A549 (cell line): ENCODE measurements at regions not wholly inside any gene's neighbourhood (a gene's known extent, or its start where the extent isn't known, plus 50 kb on each side); places are given as distances from the start of the nearest gene placed in this dataset.

Experiments
- ATAC-seq, 2 experiments: fragments of 200-7000 bp in 1 of 2; fragments of >200 bp in 1 of 2; cut with Nextera tagmentation in 1 of 2; cut with Tn5 transposase in 1 of 2; 3 replicates each; pipeline versions ENCODE4 v1.8.0 to v1.9.1; 2018 to 2020; ENCODE audit warnings: mild to moderate bottlenecking in 1 of 2, moderate library complexity in 1 of 2
- CTCF ChIA-PET: fragments of 300-600 bp; sonication (Branson Sonifier 250); formaldehyde crosslinking; extraction: SDS; loops from one replicate; lab custom pipeline; 2021; ENCODE audit warnings: antibody characterized with exemption, inconsistent platforms; lab: Yijun Ruan, JAX
- POLR2A ChIA-PET: fragments of 350-600 bp; formaldehyde crosslinking; extraction: SDS; loops from one replicate; lab custom pipeline; 2021; ENCODE audit warnings: antibody characterized with exemption, inconsistent platforms; lab: Yijun Ruan, JAX
- DNase-seq, 2 experiments: peaks; one replicate each; pipeline versions ENCODE4 v3.0.0 to v3.0.0-alpha.2; 2011 to 2016; ENCODE audit warnings: low read depth in 1 of 2, low spot score in 1 of 2
- FAIRE-seq: peaks from 2 replicates; lab custom pipeline; 2011; peaks lifted over from hg19 to GRCh38; lab: Jason Lieb, UNC
- H3K27ac ChIP-seq, 2 experiments: fragments of >200 bp; sonication (Bioruptor Twin); formaldehyde crosslinking; 3 replicates each; pipeline ENCODE4 v1.5.1; 2016 to 2017
- H3K4me1 ChIP-seq: fragments of >200 bp; sonication (Bioruptor Twin); formaldehyde crosslinking; 3 replicates; pipeline ENCODE4 v1.6.1; 2016
- H3K4me2 ChIP-seq: fragments of >200 bp; sonication (Bioruptor Twin); formaldehyde crosslinking; 3 replicates; pipeline ENCODE4 v1.6.1; 2016
- H3K4me3 ChIP-seq: fragments of >200 bp; sonication (Bioruptor Twin); formaldehyde crosslinking; 3 replicates; pipeline ENCODE4 v1.5.1; 2016
- H3K9me3 ChIP-seq: fragments of >200 bp; sonication (Bioruptor Twin); formaldehyde crosslinking; 3 replicates; pipeline ENCODE4 v1.6.1; 2016
- BHLHE40 ChIP-seq: IDR thresholded peaks from 2 replicates; pipeline ENCODE4 v1.6.1; 2012; ENCODE audit warnings: low read depth, low read length, inconsistent platforms
- CBX2 ChIP-seq: fragments of 200-600 bp; sonication (generic); IDR thresholded peaks from 2 replicates; pipeline ENCODE4 v1.6.1; 2016; ENCODE audit warnings: low read depth, mild to moderate bottlenecking, borderline replicate concordance
- ESRRA ChIP-seq: fragments of 150-350 bp; IDR thresholded peaks from 2 replicates; pipeline ENCODE4 v1.6.1; 2014; ENCODE audit warnings: mild to moderate bottlenecking, low read length, borderline replicate concordance
- FOSL2 ChIP-seq, 2 experiments: fragments of 450-650 bp in 1 of 2; fragments of >200 bp in 1 of 2; sonication (Bioruptor Twin) in 1 of 2; formaldehyde crosslinking; IDR thresholded peaks; 2 replicates each; pipeline versions ENCODE4 v1.5.0 to v1.6.1; 2016 to 2020; ENCODE audit warnings: mild to moderate bottlenecking in 1 of 2, moderate library complexity in 1 of 2
- FOXS1 ChIP-seq: fragments of 250-450 bp; sonication (Bioruptor Pico); IDR thresholded peaks from 2 replicates; pipeline ENCODE4 v1.5.0; 2020; ENCODE audit warnings: mild to moderate bottlenecking, moderate library complexity
- GATA3 ChIP-seq: IDR thresholded peaks from 2 replicates; pipeline ENCODE4 v1.6.1; 2012; ENCODE audit warnings: borderline replicate concordance
- HDAC2 ChIP-seq: fragments of 200-600 bp; sonication (generic); IDR thresholded peaks from 2 replicates; pipeline ENCODE4 v1.6.1; 2016
- HEYL ChIP-seq: fragments of 250-450 bp; sonication (Bioruptor Pico); IDR thresholded peaks from 2 replicates; pipeline ENCODE4 v1.8.0; 2021; ENCODE audit warnings: mild to moderate bottlenecking, moderate library complexity
- HOXB5 ChIP-seq: fragments of 250-450 bp; sonication (Bioruptor Pico); IDR thresholded peaks from 2 replicates; pipeline ENCODE4 v1.5.0; 2020; ENCODE audit warnings: mild to moderate bottlenecking, moderate library complexity
- JUN ChIP-seq, 2 experiments: fragments of >200 bp; sonication (Bioruptor Twin); formaldehyde crosslinking; IDR thresholded peaks; 2 replicates in 1 of 2; 3 replicates in 1 of 2; pipeline ENCODE4 v1.6.1; 2016 to 2017
- JUNB ChIP-seq: fragments of >200 bp; sonication (Bioruptor Twin); formaldehyde crosslinking; IDR thresholded peaks from 2 replicates; pipeline ENCODE4 v1.6.1; 2016
- MAFK ChIP-seq: fragments of 450-650 bp; IDR thresholded peaks from 2 replicates; pipeline ENCODE4 v1.6.1; 2014; ENCODE audit not compliant: partially characterized antibody
- MAZ ChIP-seq: fragments of 150-350 bp; IDR thresholded peaks from 2 replicates; pipeline ENCODE4 v1.6.1; 2014; ENCODE audit warnings: antibody characterized with exemption, low read depth, low read length, borderline replicate concordance
- MYC ChIP-seq: IDR thresholded peaks from 2 replicates; pipeline ENCODE4 v1.6.1; 2012; ENCODE audit warnings: mild to moderate bottlenecking, inconsistent platforms, low read length, improper control_type of control experiment, borderline replicate concordance
- NPAS2 ChIP-seq: fragments of 250-450 bp; sonication (Bioruptor Pico); IDR thresholded peaks from 2 replicates; pipeline ENCODE4 v1.8.0; 2022; ENCODE audit warnings: mild to moderate bottlenecking, moderate library complexity, borderline replicate concordance
- PHF8 ChIP-seq: fragments of 200-600 bp; sonication (generic); IDR thresholded peaks from 2 replicates; pipeline ENCODE4 v1.6.1; 2016; ENCODE audit warnings: low read depth, mild to moderate bottlenecking, antibody characterized with exemption, moderate library complexity, borderline replicate concordance
- POLR2A ChIP-seq: IDR thresholded peaks from 2 replicates; pipeline ENCODE4 v1.6.1; 2012; ENCODE audit warnings: mild to moderate bottlenecking, low read length
- RNF2 ChIP-seq: fragments of 200-600 bp; sonication (generic); IDR thresholded peaks from 2 replicates; pipeline ENCODE4 v1.6.1; 2016; ENCODE audit warnings: low read depth, mild to moderate bottlenecking, antibody characterized with exemption, moderate library complexity, borderline replicate concordance
- SMC3 ChIP-seq: fragments of >200 bp; sonication (Bioruptor Twin); formaldehyde crosslinking; IDR thresholded peaks from 3 replicates; pipeline ENCODE4 v1.6.1; 2018; ENCODE audit warnings: inconsistent platforms
- SREBF2 ChIP-seq: fragments of 450-650 bp; IDR thresholded peaks from 2 replicates; pipeline ENCODE4 v1.6.1; 2014; ENCODE audit warnings: mild to moderate bottlenecking, moderate library complexity
- ZFP36 ChIP-seq: fragments of 450-650 bp; IDR thresholded peaks from 2 replicates; pipeline ENCODE4 v1.6.1; 2014; ENCODE audit warnings: borderline replicate concordance; ENCODE audit not compliant: partially characterized antibody
- WGBS: methylation state at CpG from one replicate; pipeline ENCODE4 v1.1.6; 2017; ENCODE audit errors: missing lambda C conversion rate; 5-methylcytosine and 5-hydroxymethylcytosine counted together
- TF ChIP-seq, protein P1 (sequence below): fragments of 150-350 bp; IDR thresholded peaks from 2 replicates; pipeline ENCODE4 v1.6.1; 2014; ENCODE audit warnings: low read depth, mild to moderate bottlenecking, low read length
- TF ChIP-seq, protein P2 (sequence below): fragments of >200 bp; sonication (Bioruptor Twin); formaldehyde crosslinking; IDR thresholded peaks from 3 replicates; pipeline ENCODE4 v1.6.1; 2016
- TF ChIP-seq, protein P3 (sequence below): fragments of 450-650 bp; IDR thresholded peaks from 2 replicates; pipeline ENCODE4 v1.6.1; 2014; ENCODE audit warnings: antibody characterized with exemption
- TF ChIP-seq, protein P4 (sequence below): fragments of 250-450 bp; sonication (Bioruptor Pico); IDR thresholded peaks from 2 replicates; pipeline ENCODE4 v1.5.0; 2020; ENCODE audit warnings: low read depth, mild to moderate bottlenecking, moderate library complexity
- TF ChIP-seq, protein P5 (sequence below): fragments of >200 bp; sonication (Bioruptor Twin); formaldehyde crosslinking; IDR thresholded peaks from 3 replicates; pipeline ENCODE4 v1.5.1; 2016
- TF ChIP-seq, protein P6 (sequence below): IDR thresholded peaks from 2 replicates; pipeline ENCODE4 v1.6.1; 2012; ENCODE audit warnings: low read depth, borderline replicate concordance

DNA sequence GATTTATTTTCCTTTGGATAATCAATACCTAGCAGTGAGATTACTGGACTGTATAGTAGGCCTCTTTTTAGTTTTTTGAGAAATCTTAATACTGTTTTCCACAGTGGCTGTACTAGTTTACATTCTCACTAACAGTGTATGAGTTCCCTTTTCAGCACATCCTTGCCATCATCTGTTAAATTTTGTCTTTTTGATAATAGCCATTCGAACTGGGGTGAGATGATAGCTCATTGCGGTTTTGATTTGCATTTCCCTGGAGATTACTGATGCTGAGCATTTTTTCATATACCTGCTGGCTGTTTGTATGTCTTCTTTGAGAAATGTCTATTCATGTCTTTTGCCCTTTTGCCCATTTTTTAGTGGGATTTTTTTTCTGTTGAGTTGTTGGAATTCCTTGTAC is 210.8 kb downstream of the CGGBP1 start:
- WGBS = 70% methylated on average over 2 of the region's 2 CpGs
- 0 out of 3 replicates have a peak, but pooled peaks cover 2% of the 10 kb centered on the region for H3K9me3 ChIP-seq
- POLR2A ChIA-PET = no interaction called here
- no peak overlapping the region for H3K27ac ChIP-seq
- CTCF ChIA-PET = no interaction called here
- no peaks in the 10 kb centered on the region for H3K4me1 ChIP-seq
- no peak for ATAC-seq
- DNase-seq = no peak
- FAIRE-seq = no peak
- H3K4me3 ChIP-seq = no peak overlapping the region
- no peak overlapping the region for H3K4me2 ChIP-seq
- TF ChIP-seq FOSL2 (IDR thresholded peaks at IDR 0.05) (no peak), FOSL2 (CRISPR knock-in tag; IDR thresholded peaks at IDR 0.05) (no peak), HEYL (CRISPR knock-in tag) (no peak), RNF2 (no peak), ESRRA (no peak), MAZ (no peak), PHF8 (no peak), SMC3 (no peak), FOXS1 (CRISPR knock-in tag) (no peak), HDAC2 (no peak), JUNB (no peak), MAFK (no peak)
- TF ChIP-seq, protein P1, sequence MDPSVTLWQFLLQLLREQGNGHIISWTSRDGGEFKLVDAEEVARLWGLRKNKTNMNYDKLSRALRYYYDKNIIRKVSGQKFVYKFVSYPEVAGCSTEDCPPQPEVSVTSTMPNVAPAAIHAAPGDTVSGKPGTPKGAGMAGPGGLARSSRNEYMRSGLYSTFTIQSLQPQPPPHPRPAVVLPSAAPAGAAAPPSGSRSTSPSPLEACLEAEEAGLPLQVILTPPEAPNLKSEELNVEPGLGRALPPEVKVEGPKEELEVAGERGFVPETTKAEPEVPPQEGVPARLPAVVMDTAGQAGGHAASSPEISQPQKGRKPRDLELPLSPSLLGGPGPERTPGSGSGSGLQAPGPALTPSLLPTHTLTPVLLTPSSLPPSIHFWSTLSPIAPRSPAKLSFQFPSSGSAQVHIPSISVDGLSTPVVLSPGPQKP = no peak
- TF ChIP-seq, protein P2, sequence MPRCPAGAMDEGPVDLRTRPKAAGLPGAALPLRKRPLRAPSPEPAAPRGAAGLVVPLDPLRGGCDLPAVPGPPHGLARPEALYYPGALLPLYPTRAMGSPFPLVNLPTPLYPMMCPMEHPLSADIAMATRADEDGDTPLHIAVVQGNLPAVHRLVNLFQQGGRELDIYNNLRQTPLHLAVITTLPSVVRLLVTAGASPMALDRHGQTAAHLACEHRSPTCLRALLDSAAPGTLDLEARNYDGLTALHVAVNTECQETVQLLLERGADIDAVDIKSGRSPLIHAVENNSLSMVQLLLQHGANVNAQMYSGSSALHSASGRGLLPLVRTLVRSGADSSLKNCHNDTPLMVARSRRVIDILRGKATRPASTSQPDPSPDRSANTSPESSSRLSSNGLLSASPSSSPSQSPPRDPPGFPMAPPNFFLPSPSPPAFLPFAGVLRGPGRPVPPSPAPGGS = no peak

DNA sequence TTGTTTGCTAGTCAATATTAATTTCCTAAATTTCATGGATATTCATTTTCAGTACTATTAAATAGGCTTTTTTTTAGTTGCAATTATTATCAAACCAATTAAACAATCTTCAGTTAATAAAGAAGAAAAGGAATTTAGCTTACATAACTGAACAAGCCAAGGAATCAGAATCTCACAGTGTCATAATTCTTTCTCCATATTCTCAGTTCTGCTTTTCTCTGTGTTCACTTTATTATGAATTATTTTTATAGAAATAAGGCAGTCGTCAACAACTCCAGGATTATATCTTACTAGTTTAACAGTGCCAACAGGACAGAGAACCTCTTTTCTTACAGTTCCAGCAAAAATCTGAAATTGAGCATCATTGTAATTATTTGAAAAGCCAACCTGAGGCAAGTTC is 221.7 kb downstream of the CGGBP1 start:
- CTCF ChIA-PET = no interaction called here
- TF ChIP-seq GATA3 (no peak), BHLHE40 (no peak), NPAS2 (CRISPR knock-in tag) (no peak), POLR2A (no peak), SREBF2 (no peak), MYC (no peak), ZFP36 (no peak), ESRRA (no peak), JUN (IDR thresholded peaks at IDR 0.05) (no peak), HOXB5 (CRISPR knock-in tag) (no peak), FOXS1 (CRISPR knock-in tag) (no peak), CBX2 (no peak)
- TF ChIP-seq, protein P3, sequence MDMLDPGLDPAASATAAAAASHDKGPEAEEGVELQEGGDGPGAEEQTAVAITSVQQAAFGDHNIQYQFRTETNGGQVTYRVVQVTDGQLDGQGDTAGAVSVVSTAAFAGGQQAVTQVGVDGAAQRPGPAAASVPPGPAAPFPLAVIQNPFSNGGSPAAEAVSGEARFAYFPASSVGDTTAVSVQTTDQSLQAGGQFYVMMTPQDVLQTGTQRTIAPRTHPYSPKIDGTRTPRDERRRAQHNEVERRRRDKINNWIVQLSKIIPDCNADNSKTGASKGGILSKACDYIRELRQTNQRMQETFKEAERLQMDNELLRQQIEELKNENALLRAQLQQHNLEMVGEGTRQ = no peak
- TF ChIP-seq, protein P1 = no peak
- TF ChIP-seq, protein P4, sequence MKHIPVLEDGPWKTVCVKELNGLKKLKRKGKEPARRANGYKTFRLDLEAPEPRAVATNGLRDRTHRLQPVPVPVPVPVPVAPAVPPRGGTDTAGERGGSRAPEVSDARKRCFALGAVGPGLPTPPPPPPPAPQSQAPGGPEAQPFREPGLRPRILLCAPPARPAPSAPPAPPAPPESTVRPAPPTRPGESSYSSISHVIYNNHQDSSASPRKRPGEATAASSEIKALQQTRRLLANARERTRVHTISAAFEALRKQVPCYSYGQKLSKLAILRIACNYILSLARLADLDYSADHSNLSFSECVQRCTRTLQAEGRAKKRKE (CRISPR knock-in tag) = no peak
- TF ChIP-seq, protein P5, sequence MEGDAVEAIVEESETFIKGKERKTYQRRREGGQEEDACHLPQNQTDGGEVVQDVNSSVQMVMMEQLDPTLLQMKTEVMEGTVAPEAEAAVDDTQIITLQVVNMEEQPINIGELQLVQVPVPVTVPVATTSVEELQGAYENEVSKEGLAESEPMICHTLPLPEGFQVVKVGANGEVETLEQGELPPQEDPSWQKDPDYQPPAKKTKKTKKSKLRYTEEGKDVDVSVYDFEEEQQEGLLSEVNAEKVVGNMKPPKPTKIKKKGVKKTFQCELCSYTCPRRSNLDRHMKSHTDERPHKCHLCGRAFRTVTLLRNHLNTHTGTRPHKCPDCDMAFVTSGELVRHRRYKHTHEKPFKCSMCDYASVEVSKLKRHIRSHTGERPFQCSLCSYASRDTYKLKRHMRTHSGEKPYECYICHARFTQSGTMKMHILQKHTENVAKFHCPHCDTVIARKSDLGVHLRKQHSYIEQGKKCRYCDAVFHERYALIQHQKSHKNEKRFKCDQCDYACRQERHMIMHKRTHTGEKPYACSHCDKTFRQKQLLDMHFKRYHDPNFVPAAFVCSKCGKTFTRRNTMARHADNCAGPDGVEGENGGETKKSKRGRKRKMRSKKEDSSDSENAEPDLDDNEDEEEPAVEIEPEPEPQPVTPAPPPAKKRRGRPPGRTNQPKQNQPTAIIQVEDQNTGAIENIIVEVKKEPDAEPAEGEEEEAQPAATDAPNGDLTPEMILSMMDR = no peak
- TF ChIP-seq, protein P6, sequence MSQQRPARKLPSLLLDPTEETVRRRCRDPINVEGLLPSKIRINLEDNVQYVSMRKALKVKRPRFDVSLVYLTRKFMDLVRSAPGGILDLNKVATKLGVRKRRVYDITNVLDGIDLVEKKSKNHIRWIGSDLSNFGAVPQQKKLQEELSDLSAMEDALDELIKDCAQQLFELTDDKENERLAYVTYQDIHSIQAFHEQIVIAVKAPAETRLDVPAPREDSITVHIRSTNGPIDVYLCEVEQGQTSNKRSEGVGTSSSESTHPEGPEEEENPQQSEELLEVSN = no peak
- Histone ChIP-seq H3K27ac (no peak overlapping the region), H3K4me3 (no peak overlapping the region), H3K4me1 (peaks cover 9% of the 10 kb centered on the region; the same call in 1 of the 3 replicates), H3K9me3 (peaks cover 5% of the 10 kb centered on the region; the same call in 2 of the 3 replicates), H3K4me2 (no peak overlapping the region)
- POLR2A ChIA-PET = no interaction called here
- FAIRE-seq (no peak), ATAC-seq (no peak), DNase-seq (no peak)
- 84% methylated on average over 1 of the region's 1 CpG for WGBS
